Brain microvascular endothelial cell (primary cell): ENCODE measurements at regions not wholly inside any gene's neighbourhood (a gene's known extent, or its start where the extent isn't known, plus 50 kb on each side); places are given as distances from the start of the nearest gene placed in this dataset.
A peak's percentile ranks its signal among the peaks of the same experiment; 100 is the strongest.

Source experiments
- DNase-seq: peaks from one replicate; pipeline ENCODE4 v3.0.0-alpha.2; 2020
- H3K27ac ChIP-seq: fragments of 250-450 bp; sonication (Bioruptor Pico); 2 replicates; pipeline ENCODE4 v1.5.1; 2020; ENCODE audit warnings: mild to moderate bottlenecking, moderate library complexity
- H3K27me3 ChIP-seq: fragments of 250-450 bp; sonication (Bioruptor Pico); replicated peaks from 2 replicates; pipeline ENCODE4 v1.5.1; 2020; ENCODE audit warnings: mild to moderate bottlenecking
- H3K36me3 ChIP-seq: fragments of 250-450 bp; sonication (Bioruptor Pico); replicated peaks from 2 replicates; pipeline ENCODE4 v1.5.1; 2020; ENCODE audit warnings: mild to moderate bottlenecking
- H3K4me3 ChIP-seq: 2 replicates; pipeline ENCODE4 v1.5.1; 2011; ENCODE audit warnings: low read depth, mild to moderate bottlenecking, control low read depth, low read length, moderate library complexity
- in situ Hi-C: cut with HindIII; loops from 2 replicates; pipeline ENCODE4 v1.10.0; 2017; ENCODE audit warnings: low sequenced_read_pairs, low pct_ligation_motif_present
- TF ChIP-seq, protein P1 (sequence below): IDR thresholded peaks from 2 replicates; pipeline ENCODE4 v1.5.1; 2011; ENCODE audit warnings: low read depth, mild to moderate bottlenecking, moderate library complexity, low read length, control low read depth, inconsistent platforms; ENCODE audit errors: missing control alignments

GRCh38 chr3:64432870-64433269 lies 207.6 kb upstream of the PRICKLE2 start:
- Histone ChIP-seq H3K27me3 (no peaks in the 10 kb centered on the region), H3K27ac (no peak overlapping the region), H3K36me3 (no peaks in the 10 kb centered on the region), H3K4me3 (no peak overlapping the region)
- no peak for DNase-seq
- in situ Hi-C loops, result no loop called here
- TF ChIP-seq, protein P1, sequence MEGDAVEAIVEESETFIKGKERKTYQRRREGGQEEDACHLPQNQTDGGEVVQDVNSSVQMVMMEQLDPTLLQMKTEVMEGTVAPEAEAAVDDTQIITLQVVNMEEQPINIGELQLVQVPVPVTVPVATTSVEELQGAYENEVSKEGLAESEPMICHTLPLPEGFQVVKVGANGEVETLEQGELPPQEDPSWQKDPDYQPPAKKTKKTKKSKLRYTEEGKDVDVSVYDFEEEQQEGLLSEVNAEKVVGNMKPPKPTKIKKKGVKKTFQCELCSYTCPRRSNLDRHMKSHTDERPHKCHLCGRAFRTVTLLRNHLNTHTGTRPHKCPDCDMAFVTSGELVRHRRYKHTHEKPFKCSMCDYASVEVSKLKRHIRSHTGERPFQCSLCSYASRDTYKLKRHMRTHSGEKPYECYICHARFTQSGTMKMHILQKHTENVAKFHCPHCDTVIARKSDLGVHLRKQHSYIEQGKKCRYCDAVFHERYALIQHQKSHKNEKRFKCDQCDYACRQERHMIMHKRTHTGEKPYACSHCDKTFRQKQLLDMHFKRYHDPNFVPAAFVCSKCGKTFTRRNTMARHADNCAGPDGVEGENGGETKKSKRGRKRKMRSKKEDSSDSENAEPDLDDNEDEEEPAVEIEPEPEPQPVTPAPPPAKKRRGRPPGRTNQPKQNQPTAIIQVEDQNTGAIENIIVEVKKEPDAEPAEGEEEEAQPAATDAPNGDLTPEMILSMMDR, result no peak

DNA sequence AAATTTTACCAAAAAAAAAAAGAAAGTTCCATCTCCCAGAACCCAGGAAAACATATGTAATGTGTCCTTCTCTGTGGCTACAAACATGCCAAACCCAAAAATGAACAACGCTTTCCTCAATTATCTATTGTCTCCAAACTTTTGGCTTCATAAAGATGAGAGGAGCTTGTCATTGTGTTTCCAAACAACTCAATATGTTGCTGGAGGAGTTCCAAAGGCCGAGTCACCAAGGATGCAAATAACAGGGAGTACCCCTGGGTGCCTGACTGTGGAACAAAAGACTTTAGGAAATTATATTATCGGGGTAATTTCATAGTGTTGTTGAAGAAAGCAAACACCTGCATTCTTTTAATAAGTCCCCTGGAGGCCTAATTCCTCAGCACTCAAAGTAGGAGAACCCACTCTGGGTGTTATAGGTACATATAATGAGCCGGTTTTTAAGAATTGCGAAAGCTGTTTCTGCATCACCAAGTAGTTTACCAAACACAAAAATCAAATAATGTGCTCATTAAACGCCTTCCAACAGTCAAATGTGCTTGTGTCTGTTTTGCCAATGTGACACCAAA lies 206.3 kb upstream of the PRICKLE2 start:
- H3K27ac ChIP-seq, result no peak overlapping the region
- no peak overlapping the region for H3K4me3 ChIP-seq
- no peaks in the 10 kb centered on the region for H3K27me3 ChIP-seq
- in situ Hi-C loops, result no loop called here
- TF ChIP-seq, protein P1, result no peak
- DNase-seq, result no peak
- H3K36me3 ChIP-seq, result no peaks in the 10 kb centered on the region

GRCh38 chr3:64427671-64428070 lies 202.4 kb upstream of the PRICKLE2 start:
- H3K27me3 ChIP-seq, result no peaks in the 10 kb centered on the region
- no peak overlapping the region for H3K4me3 ChIP-seq
- in situ Hi-C loops, result no loop called here
- no peak overlapping the region for H3K27ac ChIP-seq
- H3K36me3 ChIP-seq, result no peaks in the 10 kb centered on the region
- DNase-seq, result no peak
- TF ChIP-seq, protein P1, result no peak

- in situ Hi-C loops, result no loop called here
- Histone ChIP-seq H3K27me3 (no peaks in the 10 kb centered on the region), H3K4me3 (no peak overlapping the region), H3K36me3 (no peaks in the 10 kb centered on the region), H3K27ac (no peak overlapping the region)
- TF ChIP-seq, protein P1, result no peak
- DNase-seq, result no peak
These were observed 201.3 kb upstream of the PRICKLE2 start for GRCh38 chr3:64426551-64426950.

- in situ Hi-C loops, result no loop called here
- Histone ChIP-seq H3K36me3 (no peaks in the 10 kb centered on the region), H3K27me3 (no peaks in the 10 kb centered on the region), H3K27ac (no peak overlapping the region), H3K4me3 (no peak overlapping the region)
- DNase-seq, result no peak
- TF ChIP-seq, protein P1, result no peak
These were observed 197.7 kb upstream of the PRICKLE2 start for GRCh38 chr3:64422932-64423331.

DNA sequence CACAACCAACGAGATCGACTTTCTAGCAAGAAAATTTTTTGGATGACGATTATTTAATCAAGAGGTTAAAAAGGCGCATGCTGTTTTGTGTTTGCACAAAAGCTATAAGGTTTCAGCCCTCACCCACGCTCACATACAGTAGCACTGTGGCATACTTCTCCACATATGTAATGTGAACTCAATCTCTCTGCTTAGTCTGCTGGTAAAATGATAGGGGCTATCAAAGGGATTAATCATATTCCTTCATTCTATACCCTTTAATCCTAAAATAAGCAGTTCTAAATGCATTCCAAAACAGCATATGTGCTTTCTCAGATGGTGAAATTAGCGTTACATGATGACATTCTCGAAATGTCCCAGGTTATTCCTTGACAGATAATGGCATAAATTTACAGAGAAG lies 196.9 kb upstream of the PRICKLE2 start:
- Histone ChIP-seq H3K27ac (no peak overlapping the region), H3K4me3 (no peak overlapping the region), H3K27me3 (no peaks in the 10 kb centered on the region), H3K36me3 (no peaks in the 10 kb centered on the region)
- TF ChIP-seq, protein P1, result no peak
- in situ Hi-C loops, result no loop called here
- DNase-seq, result peak; percentile 58
